ENCODE measurements at regions not wholly inside any gene's neighbourhood (a gene's known extent, or its start where the extent isn't known, plus 50 kb on each side); places are given as distances from the start of the nearest gene placed in this dataset.
A peak's percentile ranks its signal among the peaks of the same experiment; 100 is the strongest.

DNA sequence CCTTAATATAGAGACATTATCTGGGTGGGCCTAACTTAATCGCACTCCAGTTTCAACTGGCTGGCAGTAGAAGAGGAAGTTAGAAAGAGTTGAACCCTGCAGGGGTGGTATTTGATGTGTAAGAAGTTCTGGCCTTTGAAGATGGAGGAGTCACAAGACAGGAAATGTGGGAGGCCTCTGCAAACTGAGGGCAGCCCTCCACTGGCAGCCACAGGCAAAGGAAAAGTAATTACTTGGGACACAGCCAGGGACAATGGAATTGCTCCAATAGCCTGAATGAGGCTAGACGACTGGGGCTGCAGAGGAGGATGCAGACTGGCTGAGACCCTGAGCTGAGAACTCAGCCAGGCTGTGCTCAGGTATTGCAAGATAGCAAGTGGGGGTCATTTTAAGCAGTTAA is 703.3 kb upstream of the ARGLU1 start:
- Histone ChIP-seq H3K9me3 (no peaks in the 10 kb centered on the region), H3K27ac (no peak overlapping the region), H3K27me3 (ENCODE audit: low read depth) (no peaks in the 10 kb centered on the region), H3K4me1 (no peaks in the 10 kb centered on the region), H3K4me3 (no peak overlapping the region), H3K36me3 (no peaks in the 10 kb centered on the region)
- no peak for DNase-seq
- intact Hi-C loops (cut with DNase I), result no loop called here
- ATAC-seq, result no peak
- TF ChIP-seq, protein P1, sequence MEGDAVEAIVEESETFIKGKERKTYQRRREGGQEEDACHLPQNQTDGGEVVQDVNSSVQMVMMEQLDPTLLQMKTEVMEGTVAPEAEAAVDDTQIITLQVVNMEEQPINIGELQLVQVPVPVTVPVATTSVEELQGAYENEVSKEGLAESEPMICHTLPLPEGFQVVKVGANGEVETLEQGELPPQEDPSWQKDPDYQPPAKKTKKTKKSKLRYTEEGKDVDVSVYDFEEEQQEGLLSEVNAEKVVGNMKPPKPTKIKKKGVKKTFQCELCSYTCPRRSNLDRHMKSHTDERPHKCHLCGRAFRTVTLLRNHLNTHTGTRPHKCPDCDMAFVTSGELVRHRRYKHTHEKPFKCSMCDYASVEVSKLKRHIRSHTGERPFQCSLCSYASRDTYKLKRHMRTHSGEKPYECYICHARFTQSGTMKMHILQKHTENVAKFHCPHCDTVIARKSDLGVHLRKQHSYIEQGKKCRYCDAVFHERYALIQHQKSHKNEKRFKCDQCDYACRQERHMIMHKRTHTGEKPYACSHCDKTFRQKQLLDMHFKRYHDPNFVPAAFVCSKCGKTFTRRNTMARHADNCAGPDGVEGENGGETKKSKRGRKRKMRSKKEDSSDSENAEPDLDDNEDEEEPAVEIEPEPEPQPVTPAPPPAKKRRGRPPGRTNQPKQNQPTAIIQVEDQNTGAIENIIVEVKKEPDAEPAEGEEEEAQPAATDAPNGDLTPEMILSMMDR (IDR thresholded peaks at IDR 0.05), result no peak

DNA sequence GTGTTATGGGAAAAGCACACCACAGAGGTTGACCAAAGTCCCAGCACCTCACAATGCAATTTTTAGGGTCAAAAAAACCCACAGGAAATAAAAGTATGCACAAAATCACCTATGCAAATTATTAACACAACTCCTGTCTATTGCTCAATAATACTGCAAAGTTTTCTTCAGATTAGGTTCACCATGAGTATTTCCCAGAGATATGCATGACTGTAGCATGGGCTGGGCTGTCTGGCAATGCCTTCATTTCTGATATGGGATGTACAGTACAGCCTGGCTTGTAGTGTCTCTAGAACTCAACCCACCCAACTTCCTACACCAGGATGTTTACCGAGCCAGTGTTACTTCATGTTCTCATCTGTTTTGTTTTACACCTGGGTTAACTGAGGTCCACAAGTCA is 698.7 kb upstream of the ARGLU1 start:
- H3K9me3 ChIP-seq, result no peaks in the 10 kb centered on the region
- no peak for DNase-seq
- no peaks in the 10 kb centered on the region for H3K36me3 ChIP-seq
- no peak overlapping the region for H3K4me3 ChIP-seq
- TF ChIP-seq, protein P1 (IDR thresholded peaks at IDR 0.05), result no peak
- no peak overlapping the region for H3K27ac ChIP-seq
- intact Hi-C loops (cut with DNase I), result no loop called here
- H3K4me1 ChIP-seq, result no peaks in the 10 kb centered on the region
- no peaks in the 10 kb centered on the region for H3K27me3 ChIP-seq (ENCODE audit: low read depth)
- no peak for ATAC-seq

DNA sequence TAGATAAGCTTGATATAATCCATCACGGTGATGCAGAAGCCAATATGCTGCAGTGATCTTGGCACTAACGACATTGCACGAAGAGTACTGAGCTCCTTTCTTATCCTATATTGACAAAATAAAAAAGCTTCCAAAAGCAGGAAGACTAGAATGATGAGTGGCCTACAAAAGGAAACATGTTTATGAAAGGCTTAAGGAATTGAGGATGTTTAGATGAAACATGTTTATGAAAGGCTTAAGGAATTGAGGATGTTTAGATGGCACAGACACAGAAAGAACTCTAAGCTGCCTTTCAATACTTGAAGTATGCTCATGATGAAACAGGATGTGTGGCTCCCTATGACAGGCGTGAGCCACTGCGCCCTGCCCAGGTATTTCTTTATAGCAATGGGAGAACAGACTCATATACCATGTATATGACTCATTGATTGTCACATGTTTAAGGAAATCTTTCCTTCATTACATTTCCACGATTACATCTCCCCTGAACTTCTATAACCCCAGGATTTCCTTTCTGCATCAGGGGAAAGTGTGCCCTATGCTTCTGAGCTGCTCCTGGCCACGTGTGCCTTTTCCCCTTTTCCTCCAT is 690.8 kb upstream of the ARGLU1 start:
- TF ChIP-seq, protein P1 (IDR thresholded peaks at IDR 0.05), result no peak
- Histone ChIP-seq H3K4me3 (no peak overlapping the region), H3K9me3 (no peaks in the 10 kb centered on the region), H3K4me1 (no peaks in the 10 kb centered on the region), H3K27ac (no peak overlapping the region), H3K27me3 (ENCODE audit: low read depth) (no peaks in the 10 kb centered on the region), H3K36me3 (no peaks in the 10 kb centered on the region)
- ATAC-seq (no peak), DNase-seq (no peak)
- intact Hi-C loops (cut with DNase I), result no loop called here

DNA sequence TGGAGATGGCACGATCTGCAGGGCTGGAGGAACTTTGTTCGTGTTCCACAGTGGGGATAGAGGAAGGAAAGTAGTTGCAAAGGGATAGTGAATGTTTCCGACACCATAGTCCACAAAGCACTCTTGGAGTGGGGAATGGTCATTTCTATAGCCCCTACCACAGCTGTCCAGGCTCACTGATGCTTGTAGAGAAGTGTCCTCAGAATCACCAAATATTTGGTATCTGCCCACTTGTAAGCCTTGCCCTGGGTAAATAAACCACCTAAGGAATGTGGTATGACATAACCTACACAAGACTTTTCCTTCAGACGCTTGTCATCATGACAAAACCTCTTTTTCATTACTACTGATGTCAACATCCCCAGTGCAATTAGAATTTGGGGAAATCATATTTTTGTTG is 686.5 kb upstream of the ARGLU1 start:
- no peaks in the 10 kb centered on the region for H3K27me3 ChIP-seq (ENCODE audit: low read depth)
- no peak overlapping the region for H3K27ac ChIP-seq
- TF ChIP-seq, protein P1 (IDR thresholded peaks at IDR 0.05), result no peak
- no peak overlapping the region for H3K4me3 ChIP-seq
- no peaks in the 10 kb centered on the region for H3K9me3 ChIP-seq
- H3K36me3 ChIP-seq, result no peaks in the 10 kb centered on the region
- DNase-seq (no peak), ATAC-seq (peak in 1 of 2 donors; percentile 29)
- no peaks in the 10 kb centered on the region for H3K4me1 ChIP-seq
- intact Hi-C loops (cut with DNase I), result no loop called here

DNA sequence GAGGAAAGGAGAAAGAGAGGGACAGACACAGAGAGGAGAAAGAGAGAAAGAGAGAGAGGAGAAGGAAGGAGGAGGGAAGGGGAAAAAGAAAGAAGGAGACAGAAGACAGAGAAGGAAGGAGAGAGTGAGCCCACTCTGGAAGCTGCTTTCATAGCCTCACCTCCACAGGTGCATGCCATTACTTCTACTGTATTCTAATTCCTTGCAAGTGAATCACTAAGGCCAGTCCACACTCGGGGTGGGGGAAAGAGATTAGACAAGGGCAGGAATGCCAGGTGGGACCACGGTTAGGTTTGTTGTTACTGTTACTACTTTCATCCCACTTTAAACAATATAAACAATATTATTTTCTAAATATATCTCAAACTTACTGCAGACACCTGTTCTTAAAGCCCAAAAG is 684.5 kb upstream of the ARGLU1 start:
- TF ChIP-seq, protein P1 (IDR thresholded peaks at IDR 0.05), result no peak
- H3K9me3 ChIP-seq, result no peaks in the 10 kb centered on the region
- DNase-seq (no peak), ATAC-seq (no peak)
- no peaks in the 10 kb centered on the region for H3K36me3 ChIP-seq
- no peak overlapping the region for H3K27ac ChIP-seq
- H3K4me3 ChIP-seq, result no peak overlapping the region
- no peaks in the 10 kb centered on the region for H3K4me1 ChIP-seq
- H3K27me3 ChIP-seq (ENCODE audit: low read depth), result no peaks in the 10 kb centered on the region
- intact Hi-C loops (cut with DNase I), result no loop called here

DNA sequence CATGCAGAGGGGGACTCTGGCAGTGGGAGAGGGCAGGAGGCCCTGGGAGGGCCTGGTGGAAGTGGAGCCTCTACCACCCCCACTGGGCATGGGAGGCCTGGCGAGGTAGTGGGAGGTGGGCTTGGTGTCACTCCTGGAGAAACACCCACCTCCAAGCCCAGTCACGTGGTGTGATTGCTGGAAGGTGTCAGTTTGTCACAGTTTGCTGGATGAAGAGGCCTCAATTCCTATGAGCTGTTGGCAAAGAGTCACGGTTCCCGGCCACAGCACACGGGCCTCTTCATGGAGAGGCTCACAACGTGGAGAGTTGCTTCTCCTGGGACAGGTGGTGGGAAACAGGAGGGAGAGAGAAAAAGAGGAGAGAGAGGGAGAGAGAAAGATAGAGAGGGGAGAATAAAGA is 684.1 kb upstream of the ARGLU1 start:
- ATAC-seq (peak in 1 of 2 donors; percentile 21), DNase-seq (no peak)
- Histone ChIP-seq H3K4me3 (no peak overlapping the region), H3K27ac (no peak overlapping the region), H3K27me3 (ENCODE audit: low read depth) (no peaks in the 10 kb centered on the region), H3K36me3 (no peaks in the 10 kb centered on the region), H3K4me1 (no peaks in the 10 kb centered on the region), H3K9me3 (no peaks in the 10 kb centered on the region)
- intact Hi-C loops (cut with DNase I), result no loop called here
- TF ChIP-seq, protein P1 (IDR thresholded peaks at IDR 0.05), result no peak

Measured in lower lobe of right lung (tissue), 2 donors.